ENCODE measurements at regions not wholly inside any gene's neighbourhood (a gene's known extent, or its start where the extent isn't known, plus 50 kb on each side); places are given as distances from the start of the nearest gene placed in this dataset.
A peak's percentile ranks its signal among the peaks of the same experiment; 100 is the strongest.

DNA sequence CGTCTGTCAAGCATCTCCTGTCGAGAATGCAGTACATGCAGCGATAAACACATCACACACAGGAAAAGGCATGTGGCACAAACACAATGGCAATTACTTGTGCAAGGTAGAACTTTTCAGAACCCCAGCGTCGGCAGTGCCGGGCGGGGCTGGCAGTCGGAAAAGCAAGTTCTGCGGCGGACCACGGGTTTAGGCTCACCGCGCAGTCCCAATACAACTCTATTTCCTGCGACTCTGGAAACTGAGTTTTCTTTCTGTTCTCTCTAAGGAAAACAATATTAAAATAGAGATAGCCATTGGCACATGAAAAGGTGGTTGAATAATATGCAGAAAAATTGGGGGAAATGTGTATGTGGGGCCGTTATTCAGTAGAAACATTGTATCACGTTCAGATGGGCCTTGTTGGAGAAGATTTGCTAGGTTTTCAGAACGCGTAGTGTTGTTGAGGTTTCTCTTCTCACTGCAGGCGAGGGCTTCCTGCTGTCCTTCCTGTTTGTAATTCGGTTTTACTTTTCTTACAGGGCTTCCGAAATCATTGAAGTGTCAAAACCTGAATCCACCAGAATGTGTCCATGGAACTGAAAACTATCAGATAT, 369.5 kb downstream of the THBS2 start:
- Histone ChIP-seq H3K9me3 (replicated peaks in 1 of 11) (no peaks in the 10 kb centered on the region), H4K20me1 (peaks cover 0 to 6% (median 0%) of the 10 kb centered on the region in 11 experiments; a peak in 1 of 22 replicates), H3K9ac (peak overlapping the region in 6 of 11 experiments; percentile 25 to 55 (median 41); a peak in 7 of 22 replicates), H3K4me2 (peak overlapping the region; percentile 59 to 81 (median 72)), H3K4me3 (peak overlapping the region in 9 of 10 experiments; percentile 27 to 65 (median 49); a peak in 13 of 20 replicates), H3K27me3 (no peaks in the 10 kb centered on the region), H3K4me1 (peaks cover 0 to 8% (median 6%) of the 10 kb centered on the region in 10 experiments; a peak in 13 of 20 replicates), H3K36me3 (no peaks in the 10 kb centered on the region), H3K27ac (no peak overlapping the region)
- TF ChIP-seq Cebpa-rat (IDR thresholded peaks at IDR 0.05), result no peak

DNA sequence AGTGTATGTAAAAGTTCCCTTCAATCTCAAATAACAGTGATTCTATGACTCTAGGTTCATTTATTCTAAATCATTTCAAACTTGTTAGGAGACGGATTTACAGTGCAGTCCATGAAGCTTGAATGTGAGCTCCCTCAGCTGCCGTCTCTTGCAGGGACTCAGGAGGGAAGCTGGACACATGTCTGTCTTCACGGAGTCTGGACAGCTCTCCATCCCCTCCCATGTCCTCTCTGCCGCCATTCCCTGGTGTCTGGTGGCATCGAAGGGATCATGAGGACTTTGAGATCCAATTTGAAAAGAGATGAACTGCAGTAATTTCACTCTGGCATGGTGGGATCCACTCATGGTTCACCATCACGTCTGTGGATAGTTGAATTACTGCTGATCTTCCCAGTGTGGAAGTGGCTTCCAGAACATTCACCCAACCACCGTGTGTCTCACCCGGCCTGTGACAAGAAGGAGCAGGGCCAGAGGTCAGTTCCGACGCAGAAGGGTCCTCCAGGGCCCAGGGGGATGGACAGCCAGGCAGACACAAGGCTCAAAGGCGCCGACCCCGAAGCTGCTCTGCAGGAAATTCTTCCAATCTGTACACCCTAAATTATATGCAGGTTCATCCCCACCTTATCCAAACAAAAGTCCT, 370.1 kb downstream of the THBS2 start:
- peak overlapping the region in 10 of 11 experiments; percentile 59 to 81 (median 72); a peak in 16 of 22 replicates for H3K4me2 ChIP-seq
- peaks cover 0 to 8% (median 6%) of the 10 kb centered on the region in 10 experiments; a peak in 13 of 20 replicates for H3K4me1 ChIP-seq
- H4K20me1 ChIP-seq, result peaks cover 0 to 6% (median 0%) of the 10 kb centered on the region in 11 experiments; a peak in 1 of 22 replicates
- H3K9ac ChIP-seq, result no peak overlapping the region
- no peaks in the 10 kb centered on the region for H3K36me3 ChIP-seq
- H3K27ac ChIP-seq, result no peak overlapping the region
- no peak overlapping the region for H3K4me3 ChIP-seq
- H3K9me3 ChIP-seq (replicated peaks in 1 of 11), result no peaks in the 10 kb centered on the region
- no peak for TF ChIP-seq Cebpa-rat (IDR thresholded peaks at IDR 0.05)
- no peaks in the 10 kb centered on the region for H3K27me3 ChIP-seq

DNA sequence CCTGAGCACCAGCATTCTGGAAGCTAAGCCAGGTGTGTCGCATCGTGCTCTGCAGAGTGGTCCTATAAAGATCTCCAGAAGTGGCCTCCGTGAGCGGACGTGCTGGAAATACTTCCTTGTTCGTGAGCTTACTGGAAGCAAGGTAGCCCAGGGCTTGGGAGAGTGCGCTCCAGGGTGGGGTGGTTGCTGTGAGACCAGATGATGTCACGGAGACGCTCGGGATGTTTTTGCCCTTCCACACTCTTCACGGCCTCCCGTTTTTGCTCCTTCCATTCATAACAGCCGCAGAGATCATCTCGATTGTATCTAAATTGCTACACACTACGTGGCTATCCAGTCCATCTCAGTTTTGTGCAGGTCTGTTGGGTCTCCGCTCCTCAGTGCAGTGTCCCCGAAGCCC, 373.4 kb downstream of the THBS2 start:
- H3K9me3 ChIP-seq (replicated peaks in 1 of 11), result no peaks in the 10 kb centered on the region
- TF ChIP-seq Cebpa-rat (IDR thresholded peaks at IDR 0.05), result no peak
- H4K20me1 ChIP-seq, result peaks cover 0 to 6% (median 0%) of the 10 kb centered on the region in 11 experiments; a peak in 1 of 22 replicates
- H3K4me2 ChIP-seq, result no peak overlapping the region
- peaks cover 0 to 21% (median 7%) of the 10 kb centered on the region in 10 experiments; a peak in 17 of 20 replicates for H3K4me1 ChIP-seq
- H3K27me3 ChIP-seq, result no peaks in the 10 kb centered on the region
- H3K27ac ChIP-seq, result no peak overlapping the region
- H3K4me3 ChIP-seq, result no peak overlapping the region
- no peak overlapping the region for H3K9ac ChIP-seq
- H3K36me3 ChIP-seq, result no peaks in the 10 kb centered on the region

DNA sequence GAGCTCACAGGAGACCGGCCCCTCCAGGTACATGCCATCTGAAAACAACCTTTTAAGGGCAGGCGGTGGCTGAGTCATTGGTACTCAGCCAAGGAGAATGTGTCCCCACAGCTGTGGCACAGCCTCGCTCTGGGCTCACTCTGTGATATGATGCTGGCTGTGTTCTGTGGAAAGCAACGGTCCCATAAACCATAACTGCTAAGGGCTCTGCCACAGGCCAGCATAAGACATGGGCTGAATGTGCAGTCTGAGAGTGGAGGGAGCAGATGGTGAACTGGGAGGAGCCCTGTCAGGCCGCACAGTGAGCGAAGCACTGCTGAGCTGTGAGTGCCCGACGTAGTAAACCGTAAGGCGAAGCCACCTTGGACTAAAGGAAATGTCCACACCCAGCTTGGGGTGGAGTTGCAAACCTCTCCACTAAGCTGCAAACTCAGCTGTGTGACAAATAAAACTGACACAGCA, 375.8 kb downstream of the THBS2 start:
- Histone ChIP-seq H3K27me3 (no peaks in the 10 kb centered on the region), H3K4me2 (peak overlapping the region in 3 of 11 experiments; percentile 29 to 47 (median 35); a peak in 6 of 22 replicates), H3K27ac (peak overlapping the region in 1 of 11 experiments; percentile 53; a peak in 2 of 22 replicates), H3K36me3 (no peaks in the 10 kb centered on the region), H3K4me1 (peaks cover 0 to 16% (median 0%) of the 10 kb centered on the region in 10 experiments; a peak in 6 of 20 replicates), H4K20me1 (no peaks in the 10 kb centered on the region), H3K4me3 (no peak overlapping the region), H3K9me3 (replicated peaks in 1 of 11) (no peaks in the 10 kb centered on the region), H3K9ac (peak overlapping the region in 2 of 11 experiments; percentile 22 to 25; a peak in 1 of 22 replicates)
- no peak for TF ChIP-seq Cebpa-rat (IDR thresholded peaks at IDR 0.05)

DNA sequence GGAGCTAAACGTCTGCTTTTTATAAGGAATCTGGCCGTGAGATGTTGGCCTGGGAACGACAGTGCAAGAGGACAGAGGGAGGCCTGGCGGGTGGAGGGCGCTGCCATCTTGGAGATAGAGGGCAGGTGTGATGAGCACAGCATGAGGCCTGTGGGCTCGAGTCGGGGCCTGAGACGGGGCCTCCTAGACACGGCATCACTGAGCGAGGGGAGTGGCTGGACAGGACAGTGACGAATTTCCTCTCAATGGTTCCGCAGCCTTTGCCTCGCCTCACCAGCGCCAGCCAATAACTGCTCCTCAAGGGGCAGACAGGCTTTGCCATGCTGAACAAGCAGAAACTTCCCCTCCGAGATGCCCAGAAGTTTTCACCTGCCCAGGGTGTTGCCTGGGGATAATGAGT, 376.7 kb downstream of the THBS2 start:
- Histone ChIP-seq H3K4me1 (peaks cover 0 to 16% (median 0%) of the 10 kb centered on the region in 10 experiments; a peak in 6 of 20 replicates), H4K20me1 (no peaks in the 10 kb centered on the region), H3K36me3 (no peaks in the 10 kb centered on the region), H3K9ac (no peak overlapping the region), H3K27me3 (no peaks in the 10 kb centered on the region), H3K27ac (no peak overlapping the region), H3K4me2 (no peak overlapping the region), H3K4me3 (no peak overlapping the region), H3K9me3 (replicated peaks in 1 of 11) (no peaks in the 10 kb centered on the region)
- no peak for TF ChIP-seq Cebpa-rat (IDR thresholded peaks at IDR 0.05)

DNA sequence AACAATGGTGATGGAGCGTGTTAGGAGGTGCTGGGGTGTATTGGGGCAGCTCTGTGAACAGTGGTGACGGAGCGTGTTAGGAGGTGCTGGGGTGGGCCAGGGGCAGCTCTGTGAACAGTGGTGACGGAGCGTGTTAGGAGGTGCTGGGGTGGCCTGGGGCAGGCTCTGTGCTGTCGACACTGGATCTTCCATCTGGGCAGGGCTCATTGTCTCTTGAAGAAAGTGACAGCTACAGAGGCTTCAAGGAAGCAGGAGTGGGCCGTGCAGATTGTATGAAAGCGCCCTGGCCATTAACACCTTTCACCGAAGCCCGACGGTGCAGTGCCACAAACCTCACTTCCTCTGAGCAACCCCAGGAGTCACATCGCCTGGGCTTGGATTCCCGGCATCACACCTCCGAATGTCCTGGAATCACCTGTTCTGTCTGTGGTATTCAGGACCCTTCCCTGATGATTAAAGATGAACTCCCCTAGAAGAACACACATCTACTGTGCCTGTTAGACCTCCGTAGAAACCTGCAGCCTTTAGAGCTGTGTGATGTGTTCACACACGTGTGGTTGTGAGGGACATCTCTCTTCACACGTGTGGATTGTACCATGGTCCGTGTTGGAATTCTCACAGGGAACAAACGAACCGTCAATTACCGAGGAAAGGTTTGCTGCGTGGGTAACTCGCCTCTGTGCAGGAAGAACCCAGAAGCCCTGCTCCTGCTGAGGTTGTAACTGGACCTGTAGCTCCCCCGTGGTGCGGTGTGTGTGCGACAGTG, 377.7 kb downstream of the THBS2 start:
- Histone ChIP-seq H3K4me2 (no peak overlapping the region), H3K4me3 (no peak overlapping the region), H3K27ac (no peak overlapping the region), H3K36me3 (no peaks in the 10 kb centered on the region), H4K20me1 (no peaks in the 10 kb centered on the region), H3K4me1 (peaks cover 0 to 16% (median 0%) of the 10 kb centered on the region in 10 experiments; a peak in 6 of 20 replicates), H3K9me3 (replicated peaks in 1 of 11) (no peaks in the 10 kb centered on the region), H3K27me3 (no peaks in the 10 kb centered on the region), H3K9ac (no peak overlapping the region)
- no peak for TF ChIP-seq Cebpa-rat (IDR thresholded peaks at IDR 0.05)

DNA sequence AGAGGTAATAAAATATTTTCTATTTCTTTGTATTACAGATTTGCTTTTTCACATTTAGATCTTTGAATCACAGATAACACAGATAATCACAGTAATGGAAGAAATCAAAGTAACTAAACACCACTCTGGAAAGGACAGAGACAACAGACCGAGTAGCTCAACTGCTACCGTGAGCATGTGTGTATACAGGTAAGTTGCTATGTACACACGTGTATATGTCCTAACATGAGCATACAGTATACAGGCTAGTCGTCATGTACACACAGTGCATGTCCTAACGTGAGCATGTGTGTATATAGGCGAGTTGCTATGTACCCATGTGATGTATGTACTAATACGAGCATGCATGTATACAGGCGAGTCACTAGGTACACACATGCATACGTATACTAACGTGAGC, 379.0 kb downstream of the THBS2 start:
- H3K27me3 ChIP-seq, result no peaks in the 10 kb centered on the region
- no peak overlapping the region for H3K4me3 ChIP-seq
- no peak overlapping the region for H3K9ac ChIP-seq
- no peaks in the 10 kb centered on the region for H3K36me3 ChIP-seq
- H3K4me1 ChIP-seq, result peaks cover 0 to 16% (median 0%) of the 10 kb centered on the region in 10 experiments; a peak in 6 of 20 replicates
- no peak overlapping the region for H3K27ac ChIP-seq
- no peaks in the 10 kb centered on the region for H4K20me1 ChIP-seq
- no peak overlapping the region for H3K4me2 ChIP-seq
- no peak for TF ChIP-seq Cebpa-rat (IDR thresholded peaks at IDR 0.05)
- no peaks in the 10 kb centered on the region for H3K9me3 ChIP-seq (replicated peaks in 1 of 11)

DNA sequence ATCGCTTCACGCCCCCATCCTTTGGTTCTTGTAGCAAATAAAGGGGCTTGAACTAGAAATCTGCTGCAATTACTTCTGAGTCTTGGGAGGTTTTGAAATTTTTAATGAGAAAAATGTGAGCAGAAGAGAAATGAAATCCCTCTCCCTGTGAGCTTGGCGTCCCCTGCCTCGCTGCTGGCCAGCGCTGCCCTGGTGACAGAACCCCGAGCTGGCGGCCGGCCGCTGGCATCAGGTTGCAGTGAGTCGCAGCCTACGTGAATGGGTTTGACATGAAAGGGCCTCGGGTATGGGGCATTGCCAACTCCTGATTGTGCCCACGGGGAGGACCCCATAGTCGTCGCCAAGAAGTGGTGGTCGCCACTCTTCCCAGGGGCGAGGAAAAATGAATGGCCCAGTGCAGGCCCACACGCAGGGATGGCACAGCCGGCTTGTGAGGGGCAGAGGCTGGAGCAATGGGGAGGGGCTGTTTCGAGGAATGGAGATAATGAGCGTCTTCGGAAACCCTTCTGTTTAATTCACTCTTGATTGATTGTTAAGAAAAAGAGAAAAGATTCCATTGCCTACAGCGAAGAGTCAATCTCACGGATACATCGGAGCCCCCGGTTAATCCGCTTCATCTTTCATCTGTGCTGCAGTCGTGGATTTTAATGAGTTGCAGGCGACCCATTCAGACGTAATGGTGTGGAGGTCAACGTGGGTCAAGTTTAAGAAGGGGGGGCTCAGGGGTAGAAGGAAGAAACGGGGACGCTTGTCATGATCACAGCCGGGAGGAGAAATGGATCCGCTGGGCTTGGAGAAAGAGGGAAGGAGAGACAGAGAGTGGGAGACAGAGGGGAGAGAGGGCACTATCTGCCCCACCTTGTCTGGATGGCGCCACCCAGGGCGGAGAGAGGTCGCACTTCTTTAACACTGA, 380.1 kb downstream of the THBS2 start:
- Histone ChIP-seq H3K4me1 (peaks cover 0 to 16% (median 0%) of the 10 kb centered on the region in 10 experiments; a peak in 6 of 20 replicates), H4K20me1 (no peaks in the 10 kb centered on the region), H3K4me3 (no peak overlapping the region), H3K27me3 (no peaks in the 10 kb centered on the region), H3K9me3 (replicated peaks in 1 of 11) (no peaks in the 10 kb centered on the region), H3K36me3 (no peaks in the 10 kb centered on the region), H3K4me2 (no peak overlapping the region), H3K9ac (no peak overlapping the region), H3K27ac (no peak overlapping the region)
- no peak for TF ChIP-seq Cebpa-rat (IDR thresholded peaks at IDR 0.05)

All from BLaER1 treated with 17β-estradiol and CSF1 and Interleukin-3, amounts not matched to agents 10 nM and 100 nM (cell line).